Panc1 (cell line): ENCODE measurements at regions not wholly inside any gene's neighbourhood (a gene's known extent, or its start where the extent isn't known, plus 50 kb on each side); places are given as distances from the start of the nearest gene placed in this dataset.

Source experiments
- ATAC-seq: fragments of 200-7000 bp; cut with Tn5 transposase; 2 replicates; pipeline ENCODE4 v1.9.1; 2020; ENCODE audit warnings: mild to moderate bottlenecking, moderate library complexity
- BruUV-seq: library from RNA; stranded (reverse); fragments of 400-500 nt; replicated peaks from 2 replicates; lab custom pipeline; 2021; lab: Mats Ljungman, UMichigan
- CTCF ChIA-PET: fragments of 300-600 bp; sonication (Branson Sonifier 250); formaldehyde crosslinking; loops from one replicate; lab custom pipeline; 2022; ENCODE audit warnings: antibody characterized with exemption; lab: Charles Lee
- POLR2A ChIA-PET: fragments of 300-600 bp; sonication (Branson Sonifier 250); formaldehyde crosslinking; loops from one replicate; lab custom pipeline; 2022; ENCODE audit warnings: antibody characterized with exemption; lab: Charles Lee
- DNase-seq: peaks from one replicate; pipeline ENCODE4 v3.0.0-alpha.2; 2010; ENCODE audit warnings: low read depth, low spot score
- H3K27ac ChIP-seq: 2 replicates; pipeline ENCODE4 v1.5.1; 2011; ENCODE audit warnings: mild to moderate bottlenecking, low read length, inconsistent platforms
- H3K27me3 ChIP-seq: fragments of 200-500 bp; sonication (Bioruptor generic); 2 replicates; pipeline ENCODE4 v1.6.0; 2014; ENCODE audit warnings: low read length, inconsistent platforms; ENCODE audit not compliant: control insufficient read depth, insufficient read depth
- H3K36me3 ChIP-seq: fragments of 200-500 bp; sonication (Bioruptor generic); 2 replicates; pipeline ENCODE4 v1.5.1; 2014; ENCODE audit warnings: inconsistent platforms, mild to moderate bottlenecking, low read length, moderate library complexity; ENCODE audit not compliant: control insufficient read depth, insufficient read depth
- H3K4me1 ChIP-seq: 2 replicates; pipeline ENCODE4 v1.5.1; 2011; ENCODE audit warnings: inconsistent platforms, mild to moderate bottlenecking, low read length, moderate library complexity; ENCODE audit not compliant: control insufficient read depth, insufficient read depth
- H3K4me3 ChIP-seq, 2 experiments: 2 replicates each; pipeline ENCODE4 v1.5.1; 2011 to 2012; ENCODE audit warnings: low read depth in 2 of 2, low read length in 2 of 2, mild to moderate bottlenecking in 2 of 2, inconsistent platforms in 1 of 2, moderate library complexity in 1 of 2
- H3K9me3 ChIP-seq: fragments of 200-500 bp; sonication (Bioruptor generic); 2 replicates; pipeline ENCODE4 v1.5.1; 2014; ENCODE audit warnings: low read depth, mild to moderate bottlenecking, inconsistent platforms, low read length, moderate library complexity; ENCODE audit not compliant: control insufficient read depth, insufficient read depth
- POLR2AphosphoS5 ChIP-seq: IDR thresholded peaks from 2 replicates; pipeline ENCODE4 v1.6.1; 2012; ENCODE audit warnings: mild to moderate bottlenecking, low read depth, low read length, moderate library complexity
- SIN3A ChIP-seq: IDR thresholded peaks from 2 replicates; pipeline ENCODE4 v1.6.1; 2012; ENCODE audit warnings: low read depth, mild to moderate bottlenecking, low read length, moderate library complexity, borderline replicate concordance; ENCODE audit not compliant: insufficient read depth
- TCF7L2 ChIP-seq: IDR thresholded peaks from 2 replicates; pipeline ENCODE4 v1.6.1; 2011; ENCODE audit warnings: mild to moderate bottlenecking, low read depth, low read length, inconsistent platforms
- in situ Hi-C: cut with HindIII; loops from 2 replicates; pipeline ENCODE4 v1.10.0; 2016; ENCODE audit warnings: low sequenced_read_pairs, low pct_unique_long_range_greater_than_20kb
- intact Hi-C: fragments of 100-400 bp; cut with micrococcal nuclease; formaldehyde crosslinking; loops from one replicate; pipeline ENCODE4 v1.10.0; 2022; ENCODE audit not compliant: unreplicated experiment
- TF ChIP-seq, protein P1 (sequence below): fragments of 450-650 bp; IDR thresholded peaks from 2 replicates; pipeline ENCODE4 v1.5.1; 2017; ENCODE audit warnings: mild to moderate bottlenecking
- TF ChIP-seq, protein P2 (sequence below), 2 experiments: IDR thresholded peaks; 2 replicates each; pipeline ENCODE4 v1.6.1; 2011 to 2012; ENCODE audit warnings: low read depth in 2 of 2, control low read depth in 1 of 2, low read length in 1 of 2, mild to moderate bottlenecking in 1 of 2, moderate library complexity in 1 of 2; ENCODE audit not compliant: insufficient read depth in 1 of 2

DNA sequence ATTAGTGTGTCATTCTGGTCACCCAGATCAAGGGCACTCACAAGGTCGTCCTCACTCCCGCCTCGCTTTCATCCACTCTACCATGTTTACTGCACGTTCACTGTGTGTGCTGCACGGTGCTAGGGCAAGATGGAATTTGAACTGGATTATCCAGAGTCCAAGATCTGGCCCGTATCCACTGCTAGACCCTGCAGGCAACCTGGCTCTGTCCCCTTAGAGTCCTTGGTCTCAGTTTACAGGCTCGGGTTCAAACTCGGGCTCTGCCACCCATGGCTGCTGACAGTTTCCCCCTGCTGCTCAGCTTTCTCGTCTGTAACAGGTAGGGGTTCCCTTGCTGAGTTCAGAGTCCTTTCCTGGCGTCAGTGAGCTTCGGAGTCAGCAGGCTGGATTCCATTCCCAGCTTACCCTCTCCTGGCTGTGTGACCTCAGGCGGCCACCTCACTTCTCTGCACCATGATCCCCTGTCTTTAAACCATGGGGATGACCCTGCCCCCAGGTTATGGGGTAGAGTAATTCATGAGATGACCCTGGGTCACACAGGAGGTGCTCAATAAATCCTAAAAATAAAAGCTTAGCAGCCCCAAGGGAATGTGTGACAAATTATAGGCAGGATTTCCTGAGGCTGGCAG is 79.6 kb upstream of the SLC6A6 start:
- POLR2A ChIA-PET: no interaction called here
- no peaks in the 10 kb centered on the region for H3K9me3 ChIP-seq
- BruUV-seq: no TSS peak
- H3K4me3 ChIP-seq: no peak overlapping the region
- CTCF ChIA-PET: no interaction called here
- DNase-seq: no peak
- 0 out of 2 replicates have a peak, but pooled peaks cover 3% of the 10 kb centered on the region for H3K4me1 ChIP-seq
- no peak for ATAC-seq
- in situ Hi-C loops (no loop called here), intact Hi-C loops (no loop called here)
- no peaks in the 10 kb centered on the region for H3K27me3 ChIP-seq
- no peak for TF ChIP-seq POLR2AphosphoS5
- TF ChIP-seq, protein P1, sequence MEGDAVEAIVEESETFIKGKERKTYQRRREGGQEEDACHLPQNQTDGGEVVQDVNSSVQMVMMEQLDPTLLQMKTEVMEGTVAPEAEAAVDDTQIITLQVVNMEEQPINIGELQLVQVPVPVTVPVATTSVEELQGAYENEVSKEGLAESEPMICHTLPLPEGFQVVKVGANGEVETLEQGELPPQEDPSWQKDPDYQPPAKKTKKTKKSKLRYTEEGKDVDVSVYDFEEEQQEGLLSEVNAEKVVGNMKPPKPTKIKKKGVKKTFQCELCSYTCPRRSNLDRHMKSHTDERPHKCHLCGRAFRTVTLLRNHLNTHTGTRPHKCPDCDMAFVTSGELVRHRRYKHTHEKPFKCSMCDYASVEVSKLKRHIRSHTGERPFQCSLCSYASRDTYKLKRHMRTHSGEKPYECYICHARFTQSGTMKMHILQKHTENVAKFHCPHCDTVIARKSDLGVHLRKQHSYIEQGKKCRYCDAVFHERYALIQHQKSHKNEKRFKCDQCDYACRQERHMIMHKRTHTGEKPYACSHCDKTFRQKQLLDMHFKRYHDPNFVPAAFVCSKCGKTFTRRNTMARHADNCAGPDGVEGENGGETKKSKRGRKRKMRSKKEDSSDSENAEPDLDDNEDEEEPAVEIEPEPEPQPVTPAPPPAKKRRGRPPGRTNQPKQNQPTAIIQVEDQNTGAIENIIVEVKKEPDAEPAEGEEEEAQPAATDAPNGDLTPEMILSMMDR: no peak
- TF ChIP-seq, protein P2, sequence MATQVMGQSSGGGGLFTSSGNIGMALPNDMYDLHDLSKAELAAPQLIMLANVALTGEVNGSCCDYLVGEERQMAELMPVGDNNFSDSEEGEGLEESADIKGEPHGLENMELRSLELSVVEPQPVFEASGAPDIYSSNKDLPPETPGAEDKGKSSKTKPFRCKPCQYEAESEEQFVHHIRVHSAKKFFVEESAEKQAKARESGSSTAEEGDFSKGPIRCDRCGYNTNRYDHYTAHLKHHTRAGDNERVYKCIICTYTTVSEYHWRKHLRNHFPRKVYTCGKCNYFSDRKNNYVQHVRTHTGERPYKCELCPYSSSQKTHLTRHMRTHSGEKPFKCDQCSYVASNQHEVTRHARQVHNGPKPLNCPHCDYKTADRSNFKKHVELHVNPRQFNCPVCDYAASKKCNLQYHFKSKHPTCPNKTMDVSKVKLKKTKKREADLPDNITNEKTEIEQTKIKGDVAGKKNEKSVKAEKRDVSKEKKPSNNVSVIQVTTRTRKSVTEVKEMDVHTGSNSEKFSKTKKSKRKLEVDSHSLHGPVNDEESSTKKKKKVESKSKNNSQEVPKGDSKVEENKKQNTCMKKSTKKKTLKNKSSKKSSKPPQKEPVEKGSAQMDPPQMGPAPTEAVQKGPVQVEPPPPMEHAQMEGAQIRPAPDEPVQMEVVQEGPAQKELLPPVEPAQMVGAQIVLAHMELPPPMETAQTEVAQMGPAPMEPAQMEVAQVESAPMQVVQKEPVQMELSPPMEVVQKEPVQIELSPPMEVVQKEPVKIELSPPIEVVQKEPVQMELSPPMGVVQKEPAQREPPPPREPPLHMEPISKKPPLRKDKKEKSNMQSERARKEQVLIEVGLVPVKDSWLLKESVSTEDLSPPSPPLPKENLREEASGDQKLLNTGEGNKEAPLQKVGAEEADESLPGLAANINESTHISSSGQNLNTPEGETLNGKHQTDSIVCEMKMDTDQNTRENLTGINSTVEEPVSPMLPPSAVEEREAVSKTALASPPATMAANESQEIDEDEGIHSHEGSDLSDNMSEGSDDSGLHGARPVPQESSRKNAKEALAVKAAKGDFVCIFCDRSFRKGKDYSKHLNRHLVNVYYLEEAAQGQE (IDR thresholded peaks at IDR 0.05; ENCODE audit: insufficient read depth in 1 of 2, low read depth in 2 of 2, low read length in 1 of 2): no peak
- no peak for TF ChIP-seq SIN3A
- no peak for TF ChIP-seq TCF7L2
- H3K36me3 ChIP-seq: no peaks in the 10 kb centered on the region
- no peak overlapping the region for H3K27ac ChIP-seq

DNA sequence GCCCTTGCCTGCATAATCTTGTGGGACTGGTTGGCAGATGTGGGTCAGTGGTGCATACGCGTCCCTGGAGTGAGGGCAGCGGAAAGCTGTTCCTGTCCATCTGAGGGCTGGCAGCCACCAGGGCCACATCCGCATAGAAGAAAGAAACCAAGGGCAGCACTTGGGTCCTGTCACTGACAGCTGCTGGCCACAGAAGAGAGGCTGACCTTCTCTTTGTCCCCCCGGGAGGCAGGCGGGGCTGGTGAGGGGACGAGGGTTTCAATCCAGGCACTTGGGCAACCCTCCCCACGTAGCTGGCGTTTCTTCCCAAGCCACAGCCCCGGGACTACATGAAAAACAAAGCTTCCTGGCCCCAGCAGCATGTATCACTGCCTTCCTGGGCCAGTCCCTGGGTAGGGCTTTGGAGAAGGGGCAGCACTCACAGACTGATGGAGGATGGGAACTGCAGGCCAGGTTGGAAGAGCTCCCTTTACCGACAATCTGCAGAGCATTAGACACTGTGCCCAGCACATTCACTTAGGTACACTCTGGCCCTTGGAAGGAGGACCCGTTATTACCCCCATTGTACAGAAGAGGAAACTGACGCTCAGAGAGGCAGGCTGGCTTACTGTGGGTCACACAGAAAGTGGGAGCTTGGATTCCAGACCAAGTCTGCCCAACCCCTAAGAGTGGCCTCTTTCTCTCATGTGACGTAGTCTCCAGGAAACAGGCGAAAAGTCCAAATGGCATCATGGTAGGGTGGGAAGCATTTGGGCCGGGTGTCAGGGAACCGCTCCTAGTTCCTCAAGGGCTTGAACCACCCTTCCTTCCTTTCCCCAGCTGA is 78.8 kb upstream of the SLC6A6 start:
- Histone ChIP-seq H3K27me3 (no peaks in the 10 kb centered on the region), H3K4me1 (0 out of 2 replicates have a peak, but pooled peaks cover 3% of the 10 kb centered on the region), H3K36me3 (no peaks in the 10 kb centered on the region), H3K9me3 (no peaks in the 10 kb centered on the region), H3K27ac (no peak overlapping the region), H3K4me3 (no peak overlapping the region)
- no peak for DNase-seq
- ChIA-PET CTCF (no interaction called here), POLR2A (no interaction called here)
- no TSS peak for BruUV-seq
- ATAC-seq: no peak
- intact Hi-C loops: no loop called here
- TF ChIP-seq, protein P2 (IDR thresholded peaks at IDR 0.05; ENCODE audit: insufficient read depth in 1 of 2, low read depth in 2 of 2, low read length in 1 of 2): no peak
- TF ChIP-seq TCF7L2 (no peak), POLR2AphosphoS5 (no peak)
- in situ Hi-C loops: no loop called here
